GM18520 (cell line): ENCODE measurements at regions not wholly inside any gene's neighbourhood (a gene's known extent, or its start where the extent isn't known, plus 50 kb on each side); places are given as distances from the start of the nearest gene placed in this dataset.
"Not testable (repeated sequence)": the region's sequence is repeated elsewhere in the genome, so short reads cannot be mapped to it uniquely, and the experiment has no call there.

Experiments
- ATAC-seq: cut with Tn5 transposase; IDR thresholded peaks from one replicate; pipeline ENCODE4 v1.9.1; 2021; ENCODE audit not compliant: unreplicated experiment

DNA sequence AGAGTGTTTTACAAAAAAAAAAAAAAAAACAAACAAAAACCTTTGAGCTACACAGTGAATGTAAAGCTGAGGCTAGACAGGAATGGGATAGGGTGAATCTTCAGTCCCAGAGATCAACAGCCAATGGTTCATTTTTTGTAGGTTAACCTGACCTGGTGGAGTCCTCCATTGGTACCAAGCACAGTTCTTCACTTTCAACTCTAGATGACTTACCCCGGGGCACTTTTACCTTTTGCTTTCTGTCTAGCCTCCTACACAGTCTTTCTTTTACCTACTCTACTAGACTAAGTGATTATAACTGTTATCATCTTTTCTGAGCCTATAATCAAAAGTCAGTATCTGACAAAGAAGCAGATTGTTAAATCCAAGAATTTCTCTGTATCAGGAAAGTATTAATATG lies 50.9 kb downstream of the ANXA2R start:
- no peak for ATAC-seq

DNA sequence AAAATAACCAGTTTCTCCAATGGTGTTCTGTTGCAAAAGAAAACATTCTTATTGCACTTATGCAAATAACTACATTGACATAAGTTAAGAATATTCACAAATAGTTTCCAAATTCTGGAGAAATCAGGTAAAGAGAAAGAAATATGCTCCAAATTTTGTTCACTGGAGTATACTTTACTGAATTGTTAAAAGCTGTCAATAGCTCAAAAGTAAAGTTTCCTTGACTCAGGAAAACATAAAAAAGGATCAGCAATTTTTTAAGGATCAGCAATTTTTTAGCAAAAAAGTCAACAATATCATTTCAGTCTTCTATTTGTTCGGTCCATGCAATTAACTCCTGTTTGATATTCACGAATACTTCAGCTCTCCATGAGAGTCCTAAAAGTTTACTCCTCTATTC lies 51.6 kb downstream of the ANXA2R start:
- ATAC-seq = no peak

GRCh38 chr5:42985129-42986037 lies 54.7 kb downstream of the ANXA2R start:
- no peak for ATAC-seq

DNA sequence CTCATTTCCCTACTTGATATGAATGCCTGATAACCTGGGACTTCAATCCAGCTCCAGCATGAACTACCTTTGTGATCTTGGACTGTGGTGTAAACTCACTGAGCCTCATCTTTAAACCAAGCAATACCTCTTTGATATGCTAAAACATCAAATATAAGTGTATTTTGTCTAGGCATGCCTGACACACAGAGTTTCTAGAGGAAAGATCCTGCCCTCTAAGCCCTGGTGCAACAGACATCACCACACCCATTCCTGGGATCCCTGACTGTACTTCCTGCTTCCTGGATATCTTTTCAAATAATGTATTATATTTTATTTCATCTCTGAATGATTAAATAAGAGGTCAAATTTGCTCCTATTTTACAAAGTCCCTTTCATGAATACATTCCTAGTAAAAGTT lies 55.8 kb downstream of the ANXA2R start:
- ATAC-seq = no peak

GRCh38 chr5:42982107-42982622 lies 58.0 kb downstream of the ANXA2R start:
- no peak for ATAC-seq

DNA sequence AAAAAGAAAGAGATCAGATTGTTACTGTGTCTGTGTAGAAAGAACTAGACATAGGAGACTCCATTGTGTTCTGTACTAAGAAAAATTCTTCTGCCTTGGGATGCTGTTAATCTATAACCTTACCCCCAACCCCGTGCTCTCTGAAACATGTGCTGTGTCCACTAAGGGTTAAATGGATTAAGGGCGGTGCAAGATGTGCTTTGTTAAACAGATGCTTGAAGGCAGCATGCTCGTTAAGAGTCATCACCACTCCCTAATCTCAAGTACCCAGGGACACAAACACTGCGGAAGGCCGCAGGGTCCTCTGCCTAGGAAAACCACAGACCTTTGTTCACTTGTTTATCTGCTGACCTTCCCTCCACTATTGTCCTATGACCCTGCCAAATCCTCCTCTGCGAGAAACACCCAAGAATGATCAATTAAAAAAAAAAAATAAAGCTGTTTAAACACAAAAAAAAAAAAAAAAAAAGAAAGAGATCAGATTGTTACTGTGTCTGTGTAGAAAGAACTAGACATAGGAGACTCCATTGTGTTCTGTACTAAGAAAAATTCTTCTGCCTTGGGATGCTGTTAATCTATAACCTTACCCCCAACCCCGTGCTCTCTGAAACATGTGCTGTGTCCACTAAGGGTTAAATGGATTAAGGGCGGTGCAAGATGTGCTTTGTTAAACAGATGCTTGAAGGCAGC lies 58.6 kb downstream of the ANXA2R start:
- not testable (repeated sequence) for ATAC-seq

- ATAC-seq = not testable (repeated sequence)
Observed at GRCh38 chr5:42981015-42981414, 59.1 kb downstream of the ANXA2R start.

DNA sequence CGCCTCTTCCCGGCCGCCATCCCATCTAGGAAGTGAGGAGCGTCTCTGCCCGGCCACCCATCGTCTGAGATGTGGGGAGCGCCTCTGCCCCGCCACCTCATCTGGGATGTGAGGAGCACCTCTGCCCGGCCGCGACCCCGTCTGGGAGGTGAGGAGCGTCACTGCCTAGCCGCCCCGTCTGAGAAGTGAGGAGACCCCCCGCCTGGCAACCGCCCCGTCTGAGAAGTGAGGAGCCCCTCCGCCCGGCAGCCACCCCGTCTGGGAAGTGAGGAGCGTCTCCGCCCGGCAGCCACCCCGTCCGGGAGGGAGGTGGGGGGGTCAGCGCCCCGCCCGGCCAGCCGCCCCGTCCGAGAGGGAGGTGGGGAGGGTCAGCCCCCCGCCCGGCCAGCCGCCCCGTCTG lies 59.7 kb downstream of the ANXA2R start:
- ATAC-seq = not testable (repeated sequence)

GRCh38 chr5:42979242-42979641 lies 60.9 kb downstream of the ANXA2R start:
- not testable (repeated sequence) for ATAC-seq

- no peak for ATAC-seq
Observed at GRCh38 chr5:42974536-42974935, 65.6 kb downstream of the ANXA2R start.

DNA sequence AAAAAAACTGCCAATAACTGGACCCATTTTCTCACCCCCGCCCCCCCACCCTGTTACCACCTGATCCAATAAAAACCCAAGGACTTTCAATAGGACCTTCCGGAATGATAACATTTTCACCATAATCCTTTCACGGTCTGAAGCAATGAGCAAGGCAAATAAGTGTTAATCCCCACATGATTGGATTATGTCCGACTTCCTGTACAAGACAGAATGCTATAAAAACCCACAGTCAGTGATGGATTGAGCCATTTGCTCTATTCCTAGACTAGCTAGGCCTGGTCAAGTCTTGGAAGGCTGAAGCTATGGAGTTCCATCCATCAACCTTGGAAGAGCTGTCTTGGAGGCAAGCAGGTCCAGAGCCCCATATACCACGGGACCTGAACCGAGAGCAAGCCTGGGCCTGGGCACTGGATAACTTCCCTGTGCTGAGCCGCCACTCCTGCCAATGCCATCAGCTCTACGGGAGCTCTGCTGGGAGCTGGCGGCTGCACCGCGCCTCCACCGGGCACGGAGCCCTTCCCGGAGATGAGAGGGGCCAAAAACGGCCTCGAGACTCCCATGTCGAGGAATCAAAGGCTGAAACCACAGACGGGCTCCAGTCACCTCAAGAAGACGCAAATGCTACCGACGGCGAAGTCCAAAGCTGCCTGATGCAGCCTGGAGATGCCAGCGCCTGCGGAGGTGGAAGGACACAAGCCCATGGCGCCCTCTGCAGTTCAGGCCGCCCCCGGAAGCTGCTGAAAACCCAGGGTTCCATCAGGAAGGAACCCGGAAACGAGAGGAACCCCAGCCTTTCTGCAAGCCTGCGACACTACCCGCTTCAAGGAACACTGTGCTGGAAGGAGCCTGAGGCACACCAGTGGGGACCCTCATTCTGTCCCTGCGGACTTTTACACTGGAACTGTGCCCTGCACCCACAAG lies 69.2 kb downstream of the ANXA2R start:
- no peak for ATAC-seq

GRCh38 chr5:42965934-42966333 lies 74.2 kb downstream of the ANXA2R start:
- ATAC-seq = no peak

DNA sequence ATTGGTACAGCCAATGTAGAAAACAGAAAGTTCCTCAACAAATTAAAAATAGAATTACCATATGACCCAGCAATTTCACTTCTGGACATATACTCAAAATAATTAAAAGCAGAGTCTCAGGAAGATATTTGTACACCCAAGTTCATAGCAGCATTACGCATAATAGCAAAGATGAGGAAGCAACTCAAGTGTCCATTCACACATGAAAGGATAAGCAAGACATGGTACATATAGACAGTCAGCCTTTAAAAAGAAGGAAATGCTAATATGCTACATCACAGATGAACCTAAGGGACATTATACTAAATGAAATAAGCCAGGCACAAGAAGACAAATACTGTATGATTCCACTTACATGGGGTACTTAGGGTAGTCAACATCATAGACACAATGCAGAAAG lies 76.7 kb downstream of the ANXA2R start:
- no peak for ATAC-seq

GRCh38 chr5:42962124-42962523 lies 78.0 kb downstream of the ANXA2R start:
- ATAC-seq = no peak

- no peak for ATAC-seq
Observed at GRCh38 chr5:42960506-42960905, 79.6 kb downstream of the ANXA2R start.

DNA sequence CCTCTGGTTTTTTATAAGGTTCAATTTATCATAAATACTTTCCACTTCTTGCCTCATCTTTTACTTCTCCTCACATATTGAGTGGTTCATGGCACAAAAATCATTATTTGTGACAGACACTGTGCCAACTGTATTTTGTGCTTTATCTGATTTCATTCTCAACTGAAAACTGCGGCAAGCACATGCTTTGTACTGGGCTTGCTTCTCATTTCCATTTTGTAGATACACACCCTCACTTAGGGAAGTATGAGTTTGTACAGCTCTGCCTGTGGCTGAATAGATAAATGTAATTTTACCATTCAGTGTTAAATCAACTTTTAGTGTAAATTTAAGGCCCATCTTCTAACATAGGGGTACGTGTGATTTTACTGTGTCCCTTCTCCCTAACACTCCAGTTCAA lies 83.6 kb downstream of the ANXA2R start:
- ATAC-seq = no peak

- no peak for ATAC-seq
Observed at GRCh38 chr5:42953041-42953440, 87.1 kb downstream of the ANXA2R start.

- no peak for ATAC-seq
Observed at GRCh38 chr5:42952578-42952974, 87.5 kb downstream of the ANXA2R start.

- peak; percentile 22 for ATAC-seq
Observed at GRCh38 chr5:42951293-42951840, 88.8 kb downstream of the ANXA2R start.

DNA sequence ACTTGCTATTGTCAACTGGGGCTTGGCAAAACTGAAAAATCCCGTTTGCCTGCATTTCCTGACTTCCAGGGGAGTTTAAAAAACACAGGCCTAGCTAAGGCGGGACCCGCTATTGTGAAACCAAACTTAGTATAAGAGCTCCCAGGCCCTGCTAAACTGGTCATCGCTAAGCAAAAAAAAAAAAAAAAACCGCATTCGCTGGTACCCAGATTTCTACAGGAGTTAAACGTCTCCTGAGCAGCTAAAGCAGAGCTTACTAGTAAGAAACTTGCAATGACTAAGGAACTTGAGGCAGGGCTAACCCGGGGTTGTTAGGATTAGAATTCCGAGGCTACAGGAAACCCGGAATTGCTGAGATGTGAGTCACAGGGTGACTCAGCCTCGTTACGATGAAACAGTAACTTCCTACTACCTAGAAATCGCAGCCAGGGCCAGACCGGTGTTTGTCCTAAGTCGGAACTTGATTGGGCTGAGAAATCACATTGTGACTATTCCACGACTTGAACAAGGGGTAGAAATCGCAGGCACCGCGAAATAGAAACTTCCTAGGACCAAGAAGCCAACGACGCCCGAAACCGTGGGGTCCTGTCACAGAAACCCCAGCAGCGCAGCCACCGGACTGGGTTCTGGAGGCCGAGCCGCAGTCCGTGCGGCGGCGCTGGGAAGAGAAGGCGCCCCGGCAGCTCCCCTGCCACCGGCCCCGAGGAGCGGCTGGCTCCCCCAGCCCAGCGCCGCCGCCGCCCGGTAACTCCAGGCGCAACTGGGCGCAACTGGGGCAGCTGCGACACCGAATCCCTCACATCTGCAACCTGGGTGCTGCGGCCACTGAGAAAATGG lies 89.4 kb downstream of the ANXA2R start:
- ATAC-seq = peak; percentile 33
